GM23248 (cell line): ENCODE measurements at regions not wholly inside any gene's neighbourhood (a gene's known extent, or its start where the extent isn't known, plus 50 kb on each side); places are given as distances from the start of the nearest gene placed in this dataset.

Source experiments
- EZH2 ChIP-seq: fragments of 200-600 bp; sonication (generic); IDR thresholded peaks from 2 replicates; pipeline ENCODE4 v1.6.1; 2018; ENCODE audit warnings: antibody characterized with exemption, mild to moderate bottlenecking; ENCODE audit not compliant: insufficient read depth, poor library complexity, severe bottlenecking
- EZH2phosphoT487 ChIP-seq: fragments of 200-600 bp; sonication (generic); IDR thresholded peaks from 2 replicates; pipeline ENCODE4 v1.6.1; 2018; ENCODE audit warnings: antibody characterized with exemption, moderate library complexity, mild to moderate bottlenecking, low read depth; ENCODE audit not compliant: insufficient read depth

DNA sequence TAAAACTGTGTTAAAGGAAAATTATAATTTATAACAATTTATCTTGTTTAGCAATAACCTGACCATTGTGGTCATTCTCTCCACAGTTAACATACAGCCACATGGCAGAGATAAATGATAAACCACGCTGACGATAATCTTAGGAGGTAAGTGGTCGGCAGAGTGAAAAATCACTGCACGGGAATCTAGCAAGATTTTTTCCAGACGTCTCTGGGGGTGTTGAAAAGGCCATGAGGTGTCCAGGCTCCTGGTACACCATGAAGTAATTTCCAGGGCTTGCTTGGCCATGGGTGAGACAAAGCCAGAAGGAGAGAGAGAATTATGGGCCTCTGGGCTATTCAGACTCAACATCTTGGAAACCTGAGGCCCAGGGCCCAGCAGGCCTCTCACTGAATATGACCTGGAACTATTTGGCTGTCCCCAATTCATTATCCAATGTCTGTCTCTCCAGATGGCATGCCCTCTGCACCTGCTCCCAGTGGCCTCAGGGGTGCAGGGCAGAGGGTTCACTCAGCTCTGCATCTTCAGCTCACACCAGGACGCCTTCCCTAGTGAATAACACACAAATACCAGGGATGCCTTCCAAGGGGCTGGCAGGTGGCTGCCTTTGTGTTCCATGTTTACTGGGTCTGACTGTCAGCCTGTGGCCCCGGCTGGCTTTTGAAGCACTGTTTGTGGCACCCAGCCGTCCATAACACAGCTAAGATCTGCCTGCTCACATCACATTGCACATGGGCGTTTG lies 590.4 kb upstream of the PFKP start:
- no peak for TF ChIP-seq EZH2phosphoT487
- TF ChIP-seq EZH2 = no peak
